Activated T-helper 1 cell treated with anti-CD3 and anti-CD28 coated beads, Interleukin-2, amount 50 U/mL, for 16 hours (primary cell): ENCODE measurements at regions not wholly inside any gene's neighbourhood (a gene's known extent, or its start where the extent isn't known, plus 50 kb on each side); places are given as distances from the start of the nearest gene placed in this dataset.

Source experiments
- DNase-seq, 2 donors: peaks; one replicate each; pipeline ENCODE4 v3.0.0-alpha.2; 2020; ENCODE audit warnings: low read depth in 1 of 2, low spot score in 1 of 2

DNA sequence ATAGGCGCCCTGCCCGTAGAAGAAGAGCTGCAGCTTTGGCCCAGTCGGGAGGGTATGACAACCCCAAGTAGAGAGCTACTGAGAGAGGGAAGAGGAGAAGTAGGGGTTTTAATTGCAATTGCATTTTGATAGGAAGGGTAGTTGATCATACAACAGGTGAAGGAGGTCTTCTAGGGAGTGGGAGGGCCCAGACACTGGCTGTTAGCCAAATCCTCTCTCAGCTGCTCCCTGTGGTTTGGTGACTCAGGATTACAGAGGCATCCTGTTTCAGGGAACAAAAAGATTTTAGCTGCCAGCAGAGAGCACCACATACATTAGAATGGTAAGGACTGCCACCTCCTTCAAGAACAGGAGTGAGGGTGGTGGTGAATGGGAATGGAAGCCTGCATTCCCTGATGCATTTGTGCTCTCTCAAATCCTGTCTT is 408.9 kb upstream of the THBS1 start:
- DNase-seq, result no peak

DNA sequence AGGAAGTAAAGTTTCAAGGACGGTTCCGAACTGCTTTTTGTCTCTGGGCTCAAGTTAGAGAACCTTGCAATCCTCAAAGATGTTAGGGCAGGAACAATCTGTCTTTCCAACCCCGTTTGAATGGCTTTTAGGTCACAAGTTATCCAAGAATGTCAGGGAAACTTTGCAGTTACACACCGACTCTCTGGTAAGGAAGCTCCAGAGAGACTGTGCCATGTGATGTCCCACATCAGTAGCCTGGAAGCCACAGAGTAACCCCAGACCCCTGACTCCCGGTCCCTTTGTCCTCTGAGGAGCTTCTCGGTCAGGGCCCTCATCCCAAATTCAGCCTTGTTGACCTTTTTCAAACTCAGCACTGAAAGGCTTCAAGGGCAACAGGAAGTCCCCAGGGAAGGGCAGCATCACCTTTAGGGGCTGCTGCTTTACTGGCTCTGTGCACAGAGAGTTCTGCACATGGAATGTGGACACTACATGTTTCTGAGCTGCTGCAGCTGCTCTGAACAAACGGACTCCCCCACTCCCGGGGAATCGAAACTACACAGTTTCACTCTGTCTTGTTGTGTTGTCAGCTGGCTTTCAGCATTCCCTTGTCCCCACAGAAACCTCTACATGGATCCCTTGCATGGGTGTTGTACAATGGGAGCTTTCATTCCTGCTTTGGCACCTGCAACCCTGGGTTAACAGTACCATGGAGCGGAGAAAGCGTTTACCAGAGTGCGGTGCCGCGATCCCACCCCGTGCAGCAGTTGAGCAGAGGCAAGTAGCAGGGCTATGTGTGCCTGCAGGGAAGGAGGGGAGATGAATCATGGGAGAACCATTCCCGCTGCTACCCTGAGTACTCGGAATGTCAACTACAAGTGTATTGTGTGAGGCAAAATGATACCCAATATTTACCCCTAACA is 408.2 kb upstream of the THBS1 start:
- DNase-seq, result no peak

DNA sequence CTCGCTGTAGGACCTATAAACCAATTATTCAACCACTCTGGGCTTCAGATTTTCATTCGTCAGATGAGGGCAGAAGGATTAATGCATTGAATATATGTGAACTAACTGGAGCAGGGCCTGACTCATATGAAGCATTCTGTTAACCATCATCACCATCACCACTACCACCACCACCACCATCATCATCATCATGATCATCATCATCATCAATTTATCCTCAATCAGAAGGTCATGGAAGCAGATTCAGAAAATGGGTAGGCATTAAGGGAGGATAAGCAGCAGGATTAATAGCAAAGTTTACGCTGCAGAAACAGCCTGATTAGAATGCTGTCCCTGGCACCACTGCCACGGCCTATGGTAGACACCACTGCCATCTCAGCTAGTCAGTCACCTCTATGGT is 407.5 kb upstream of the THBS1 start:
- no peak for DNase-seq

DNA sequence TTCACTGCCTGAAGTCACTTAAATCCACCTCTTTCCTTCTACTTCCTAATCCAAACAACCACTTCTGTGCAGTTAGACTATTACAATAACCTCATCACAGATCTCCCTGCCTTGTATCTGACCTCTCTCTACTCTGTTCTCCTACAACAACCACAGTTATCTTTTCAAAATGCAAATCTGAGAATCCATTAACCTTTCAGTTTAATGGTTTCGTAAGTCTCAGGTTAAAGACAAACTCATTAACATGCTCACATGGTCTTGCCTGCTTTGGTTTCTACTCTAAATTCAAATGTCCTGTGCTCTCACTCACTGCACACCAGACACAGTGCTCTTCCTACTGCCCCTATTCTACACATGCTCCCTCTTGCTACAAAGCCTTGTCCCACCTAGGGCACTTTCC is 406.5 kb upstream of the THBS1 start:
- no peak for DNase-seq

DNA sequence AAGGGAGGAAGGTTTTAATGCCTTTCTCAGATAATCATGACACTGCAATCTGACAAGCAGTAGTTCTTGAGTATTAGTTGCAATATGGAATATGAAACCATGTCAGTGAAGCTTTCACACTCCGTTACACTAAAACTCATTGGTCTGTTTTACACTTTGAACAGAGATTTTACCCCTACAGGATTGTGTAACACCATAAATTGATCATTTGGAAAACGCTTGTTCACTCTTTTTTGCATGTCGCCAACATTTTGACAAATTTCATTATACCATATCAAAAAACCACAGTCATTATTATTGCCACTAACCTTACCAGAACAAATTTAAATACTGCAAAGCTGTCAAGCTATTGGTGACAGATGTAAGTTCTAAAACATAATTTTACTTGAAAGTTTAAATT is 404.8 kb upstream of the THBS1 start:
- no peak for DNase-seq

DNA sequence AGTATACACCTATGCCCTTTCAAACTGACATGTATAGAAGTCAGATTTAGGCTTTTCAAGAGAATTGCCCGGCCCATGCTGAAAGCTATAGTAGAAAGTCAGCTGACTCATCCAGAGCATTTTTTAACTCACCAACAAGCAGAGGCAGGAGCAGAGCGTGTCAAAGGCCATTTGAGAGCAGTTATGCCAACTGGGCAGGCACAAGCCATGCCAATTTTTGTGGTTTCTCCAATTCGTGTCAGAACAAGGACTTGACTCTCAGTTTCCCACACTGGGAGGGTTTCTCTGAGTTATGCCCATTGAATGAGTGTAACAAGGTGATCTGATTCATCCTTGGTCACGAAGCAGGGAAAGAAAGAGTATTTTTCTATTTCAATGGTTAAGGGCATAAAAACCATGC is 403.3 kb upstream of the THBS1 start:
- no peak for DNase-seq

DNA sequence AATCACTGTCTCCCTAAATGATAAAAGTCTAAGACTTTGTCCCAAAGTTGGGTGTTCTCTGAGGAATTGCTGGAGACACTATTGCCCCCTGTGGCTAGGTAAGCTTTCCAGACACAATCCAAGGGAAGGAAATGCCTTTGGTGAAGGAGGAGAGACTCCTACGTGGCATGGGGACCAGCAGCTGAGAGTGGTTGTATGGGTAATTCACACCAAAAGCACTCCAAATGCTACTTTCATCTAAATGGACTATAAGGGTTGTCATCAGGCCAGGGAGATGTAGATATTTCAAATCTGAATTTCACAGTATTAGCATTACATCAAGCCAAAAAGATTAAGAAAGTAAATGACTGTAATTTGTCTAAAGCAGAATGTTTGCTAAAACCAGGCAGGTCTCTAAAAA is 400.8 kb upstream of the THBS1 start:
- no peak for DNase-seq

DNA sequence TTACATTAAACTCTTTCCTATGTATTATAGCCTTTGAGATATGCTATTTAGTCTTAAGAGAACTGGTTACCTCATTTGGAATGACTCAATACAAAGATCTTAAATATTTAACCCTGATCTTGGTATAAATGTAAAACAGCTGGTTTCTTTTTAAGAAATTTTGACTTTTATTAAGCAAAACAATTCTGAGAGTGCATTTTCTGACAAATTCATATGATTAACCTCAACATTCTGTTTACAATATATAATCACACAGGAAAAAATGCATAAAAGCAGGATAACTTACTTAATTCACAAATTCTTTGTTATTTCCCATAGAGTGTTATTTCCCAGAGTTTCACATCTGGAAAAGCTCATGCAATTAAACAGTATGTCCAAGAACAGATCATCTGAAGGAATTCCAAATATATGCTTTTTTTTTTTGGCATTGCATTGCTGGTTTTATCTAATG is 400.4 kb upstream of the THBS1 start:
- no peak for DNase-seq

DNA sequence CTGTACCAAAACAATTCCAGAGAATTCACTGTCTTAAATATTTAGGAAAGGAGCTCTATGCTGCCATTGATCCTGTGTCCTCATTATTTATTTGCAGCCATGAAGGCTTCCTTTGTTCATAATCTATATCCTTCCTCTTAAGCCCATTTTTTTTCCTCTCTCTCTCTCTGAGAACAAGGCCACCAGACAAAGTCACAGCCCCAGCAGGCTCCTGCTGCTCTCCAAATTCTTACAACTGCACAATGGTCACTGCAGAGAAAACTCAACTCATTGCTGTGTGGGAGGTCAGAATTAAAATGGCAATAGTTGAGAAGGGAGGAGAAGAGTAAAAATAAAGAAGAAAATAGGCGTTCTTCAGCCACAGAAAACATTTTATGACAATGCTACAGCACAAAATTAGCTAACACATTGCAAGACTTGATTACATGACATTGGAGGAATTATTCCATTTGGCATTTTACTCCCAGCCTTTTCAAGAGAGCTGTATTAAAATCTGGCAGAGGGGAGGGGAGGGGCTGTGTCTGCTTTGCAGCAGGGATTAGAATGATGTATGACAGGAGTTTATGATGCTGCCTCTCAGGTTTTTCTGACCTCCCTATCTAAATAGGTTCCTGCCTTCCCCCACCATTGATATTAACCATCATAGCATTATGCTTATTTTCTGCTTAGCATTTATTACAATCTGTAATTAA is 399.7 kb upstream of the THBS1 start:
- no peak for DNase-seq

DNA sequence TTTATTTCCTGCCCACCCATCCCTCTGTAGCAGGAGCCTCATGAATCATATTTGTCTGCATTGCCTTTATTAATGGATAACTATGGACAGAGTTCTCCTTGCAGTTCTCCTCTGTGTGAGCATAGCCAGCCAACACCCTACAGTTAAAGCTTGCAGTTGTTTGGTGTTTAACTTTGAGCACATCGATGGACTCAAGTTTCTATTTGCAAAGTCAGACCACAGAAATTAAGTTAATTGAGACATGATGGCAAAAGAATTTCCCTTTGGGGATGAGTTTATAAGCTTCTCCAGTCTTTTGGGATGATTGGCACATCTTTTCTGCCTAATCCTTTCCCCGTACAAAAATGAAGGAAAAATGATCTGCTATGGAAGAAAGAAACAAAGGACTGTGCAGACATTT is 398.9 kb upstream of the THBS1 start:
- no peak for DNase-seq

DNA sequence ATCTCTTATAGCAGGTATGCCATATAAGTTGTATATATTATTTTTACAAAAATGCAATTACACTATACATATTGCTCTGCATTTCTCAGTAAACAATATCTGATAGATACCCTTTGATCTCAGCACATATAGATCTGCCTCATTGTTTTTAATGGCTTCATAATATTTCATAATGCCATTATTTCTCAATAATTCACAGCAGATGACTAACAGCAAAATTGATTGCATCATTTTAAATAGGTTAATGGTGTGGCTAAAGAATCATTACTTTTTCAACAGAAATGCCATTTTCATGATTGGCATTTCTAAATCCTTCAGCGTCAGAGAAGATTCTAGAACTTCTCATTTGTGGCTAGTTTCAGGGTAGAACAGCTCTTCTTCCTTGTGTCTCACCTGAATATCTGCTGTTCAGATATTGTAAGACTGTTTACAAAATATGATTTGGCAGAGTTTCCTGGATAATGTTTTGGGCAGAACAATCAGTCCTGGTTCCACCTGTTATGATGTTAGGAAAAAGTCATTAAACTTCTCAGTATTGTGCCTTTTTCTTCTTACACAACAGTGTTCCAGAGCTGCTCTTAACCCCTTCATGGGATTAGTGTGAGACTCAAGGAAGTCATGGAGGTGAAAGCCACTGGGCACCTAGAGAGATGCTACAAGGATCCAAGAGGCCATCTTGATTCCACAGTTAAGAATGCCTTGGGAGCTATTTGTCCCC is 397.6 kb upstream of the THBS1 start:
- no peak for DNase-seq

DNA sequence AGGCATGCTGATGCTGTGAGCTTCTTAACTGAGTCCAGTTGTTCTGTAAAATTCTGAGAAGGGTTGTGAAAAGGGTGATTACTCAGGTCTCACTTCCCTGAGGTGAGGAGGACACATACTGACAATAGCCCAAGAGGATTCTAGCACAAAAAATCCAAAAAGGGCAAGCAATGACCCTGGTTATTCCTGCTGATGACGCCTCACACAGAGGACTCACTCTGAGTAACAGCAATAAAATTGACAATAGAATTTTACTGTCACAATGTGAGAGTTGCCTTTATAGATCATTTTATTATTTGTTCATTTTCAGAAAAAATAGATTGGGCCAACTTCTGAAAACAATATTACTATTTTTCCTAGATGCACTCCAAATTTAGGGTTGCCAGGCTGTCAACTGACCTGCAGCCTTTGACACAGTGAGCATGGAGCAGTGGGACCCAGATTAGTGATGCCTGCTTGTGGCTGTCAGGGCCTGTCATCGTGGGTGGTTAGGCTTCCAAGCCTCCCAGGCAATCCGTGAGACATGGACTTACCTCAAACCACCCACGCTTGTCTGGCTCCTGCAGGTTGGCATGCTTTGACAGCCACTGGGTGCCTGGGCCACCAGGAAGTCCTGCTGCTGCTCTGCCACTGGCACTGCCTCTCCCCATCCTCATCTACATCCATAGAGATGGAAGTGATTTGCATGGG is 396.0 kb upstream of the THBS1 start:
- no peak for DNase-seq

DNA sequence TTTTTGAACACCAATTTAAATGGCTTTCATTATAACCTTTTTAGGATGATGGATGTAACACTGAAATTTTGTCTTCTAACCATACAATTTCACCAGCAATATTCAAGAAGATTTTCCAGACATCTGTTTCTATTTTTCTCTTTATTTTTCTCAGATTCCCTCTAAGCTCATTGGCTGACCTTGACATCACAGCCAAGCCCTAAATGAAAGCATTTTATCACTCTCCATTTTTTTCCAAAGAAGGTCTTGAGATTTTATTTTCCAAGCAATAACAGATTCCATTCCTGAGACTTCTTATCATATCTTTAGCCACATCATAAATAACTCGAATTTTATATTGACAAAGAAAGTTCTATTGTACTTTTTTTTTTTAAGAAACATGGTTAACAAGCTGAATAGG is 392.6 kb upstream of the THBS1 start:
- DNase-seq, result no peak

DNA sequence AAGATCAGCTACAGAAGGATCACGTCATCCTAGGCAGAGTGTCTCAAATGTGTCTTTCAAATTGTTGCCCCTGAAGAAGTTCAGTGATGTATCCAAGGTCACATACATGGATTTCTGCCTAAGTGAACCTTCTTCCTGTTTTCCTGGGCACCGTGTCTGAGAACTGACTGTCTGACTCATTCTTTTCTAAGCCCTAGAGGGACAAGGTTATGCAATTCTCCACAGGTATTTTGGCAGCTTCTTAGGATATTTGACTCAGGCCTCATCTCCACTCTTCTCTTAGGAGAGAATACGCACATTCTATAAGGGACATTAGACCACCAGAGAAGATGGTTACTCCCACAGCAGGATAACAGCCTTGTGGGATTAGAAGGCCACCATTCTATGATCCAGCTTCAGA is 391.9 kb upstream of the THBS1 start:
- no peak for DNase-seq

DNA sequence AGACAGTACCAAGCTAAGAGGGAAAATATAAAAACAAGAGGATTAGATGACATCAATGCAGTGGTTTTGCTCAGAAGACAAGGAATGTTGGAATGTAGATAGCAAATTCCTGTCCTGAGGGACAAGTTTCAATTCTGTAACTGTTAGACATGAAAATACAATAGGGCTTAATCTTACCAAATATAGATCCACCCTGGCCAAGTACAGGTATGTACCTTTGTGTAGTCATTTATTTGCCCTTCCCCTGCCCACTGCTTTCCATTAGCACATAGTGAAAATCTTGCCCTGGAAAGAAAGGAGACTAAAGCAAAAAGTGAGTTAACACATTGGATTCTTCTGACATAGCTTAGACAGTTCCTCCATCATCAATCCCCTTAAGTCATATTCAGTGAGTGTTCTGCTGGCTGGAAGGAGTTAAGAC is 389.0 kb upstream of the THBS1 start:
- no peak for DNase-seq

DNA sequence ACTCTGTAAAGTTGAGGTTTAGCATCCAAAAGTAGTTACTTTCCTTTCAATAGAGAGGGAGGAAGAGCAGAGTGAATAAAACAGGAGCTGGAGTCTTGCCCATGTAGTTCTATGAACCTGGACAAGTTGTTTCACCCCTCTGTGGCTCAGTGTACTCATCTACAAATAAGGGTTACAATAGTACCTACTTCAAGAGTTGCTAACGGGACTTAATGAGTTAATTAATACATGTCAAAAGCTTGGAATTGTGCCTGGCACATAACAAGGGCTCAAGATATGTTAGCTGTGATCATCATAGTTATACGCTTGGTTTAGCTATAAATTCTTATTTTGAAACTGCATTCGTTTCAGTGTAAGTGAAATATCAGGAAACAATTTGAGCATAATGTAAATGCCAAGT is 388.5 kb upstream of the THBS1 start:
- DNase-seq, result no peak

DNA sequence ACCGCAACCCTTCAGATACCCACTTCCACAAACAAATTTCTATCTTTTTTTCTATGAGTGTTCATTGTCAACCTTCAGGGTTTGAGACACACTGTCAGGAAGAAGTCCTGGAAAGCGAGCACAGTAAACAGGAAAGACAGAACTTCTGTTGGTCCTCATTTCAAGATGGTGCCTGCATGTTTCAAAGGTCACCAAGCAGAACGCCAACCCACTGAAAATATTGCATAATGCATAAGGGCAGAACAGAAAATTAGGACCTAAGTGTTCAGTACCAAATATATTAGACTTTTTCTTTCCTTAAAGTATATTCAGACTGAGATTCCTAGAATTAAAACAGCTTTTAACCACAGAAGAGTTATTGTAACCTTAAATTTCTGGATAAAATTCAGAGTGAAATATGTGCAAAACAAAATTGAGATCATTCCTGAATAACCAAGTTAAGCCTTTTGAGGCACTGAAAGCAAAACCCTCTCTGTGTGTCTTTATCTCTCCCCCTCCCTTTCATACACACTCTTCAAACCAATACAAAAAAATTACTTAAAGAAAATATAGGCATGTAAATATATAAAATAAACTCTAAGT is 387.8 kb upstream of the THBS1 start:
- no peak for DNase-seq

DNA sequence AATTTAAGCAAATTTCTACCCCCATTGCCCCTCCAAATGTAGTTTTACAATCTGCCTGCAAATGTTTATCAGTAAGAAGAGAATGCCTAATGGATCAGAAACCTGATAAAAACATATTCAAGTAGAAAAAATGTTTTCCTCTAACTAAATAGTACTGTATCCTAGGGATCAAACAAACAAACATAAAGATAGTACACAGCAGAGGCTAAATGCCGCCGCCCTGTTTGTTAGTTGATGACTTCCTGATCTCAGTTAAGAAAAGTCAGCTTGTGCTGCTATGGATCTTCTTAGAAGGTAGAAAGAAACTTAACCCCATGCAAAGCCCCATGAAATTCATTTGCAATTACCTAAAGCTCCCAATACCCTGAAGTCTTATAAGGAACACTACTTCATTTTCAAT is 387.3 kb upstream of the THBS1 start:
- DNase-seq, result no peak

DNA sequence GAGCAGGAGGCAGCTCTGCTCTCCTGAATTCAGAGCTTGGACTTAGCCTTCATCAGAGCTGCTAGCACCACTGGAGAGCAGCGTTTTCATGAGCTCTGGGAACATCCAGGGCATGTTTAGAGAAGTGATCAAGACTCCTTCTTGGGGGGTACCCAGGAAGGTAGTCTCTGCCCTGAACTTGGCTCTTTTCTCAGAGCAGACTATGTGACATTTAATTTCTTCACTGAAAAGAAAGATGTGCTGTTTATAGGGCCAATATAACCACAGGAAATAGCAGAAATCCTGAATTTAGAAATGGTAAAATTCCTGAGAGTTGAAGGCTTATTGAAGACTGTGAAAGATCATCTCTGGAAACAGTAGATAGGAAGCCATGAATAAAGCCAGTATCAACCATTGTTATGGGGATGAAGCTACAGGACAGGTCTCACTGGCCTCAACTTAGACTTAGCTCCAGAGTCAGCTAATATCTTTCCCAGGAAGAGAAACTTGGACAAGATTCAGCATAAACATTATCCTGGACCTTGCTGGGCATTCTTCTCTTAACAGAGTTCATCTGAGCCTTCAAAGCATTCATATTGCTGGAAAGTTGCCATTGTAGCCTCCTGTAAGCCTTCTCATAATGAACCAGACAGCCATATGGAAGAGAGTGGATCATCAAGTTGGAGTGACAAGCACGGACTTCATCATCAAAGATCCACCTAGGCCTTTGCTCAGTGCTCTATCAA is 386.6 kb upstream of the THBS1 start:
- DNase-seq, result no peak

DNA sequence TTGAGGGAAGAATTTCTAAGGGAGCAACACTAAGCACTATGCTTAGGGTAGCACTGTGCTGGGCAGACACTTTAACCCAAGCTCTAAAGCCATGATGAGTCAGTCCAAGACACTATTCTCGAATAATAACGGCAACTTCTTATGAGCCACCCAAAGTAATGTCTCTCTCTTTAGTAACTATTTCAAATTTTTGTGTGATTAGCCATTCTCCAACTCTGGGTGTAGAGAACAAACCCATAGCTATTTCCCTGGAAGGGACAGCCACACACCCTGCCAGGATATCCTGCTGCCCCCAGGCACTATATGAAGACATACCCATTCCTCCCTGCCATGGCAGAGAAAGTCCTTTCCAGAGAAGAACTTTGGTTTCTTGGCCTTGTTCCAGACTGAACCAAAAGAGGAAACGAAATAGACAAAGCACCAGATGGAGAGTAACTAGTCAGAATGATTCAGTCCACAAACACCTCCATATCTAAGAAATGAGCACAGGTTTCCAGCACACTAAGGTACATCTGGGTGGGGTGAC is 384.9 kb upstream of the THBS1 start:
- no peak for DNase-seq
